Loucy (cell line): ENCODE measurements at regions not wholly inside any gene's neighbourhood (a gene's known extent, or its start where the extent isn't known, plus 50 kb on each side); places are given as distances from the start of the nearest gene placed in this dataset.
"Not testable (repeated sequence)": the region's sequence is repeated elsewhere in the genome, so short reads cannot be mapped to it uniquely, and the experiment has no call there.

ENCODE experiments used
- H2AFZ ChIP-seq: fragments of 200-600 bp; sonication (generic); 2 replicates; pipeline ENCODE4 v1.6.0; 2016; ENCODE audit warnings: antibody characterized with exemption, mild to moderate bottlenecking, low read length, moderate library complexity
- H3F3A ChIP-seq: fragments of 200-600 bp; 2 replicates; pipeline ENCODE4 v1.6.0; 2016; ENCODE audit warnings: antibody characterized with exemption, low read depth, mild to moderate bottlenecking
- H3K27me3 ChIP-seq: fragments of 200-600 bp; sonication (generic); 2 replicates; pipeline ENCODE4 v1.6.1; 2014; ENCODE audit warnings: low read length, mild to moderate bottlenecking; ENCODE audit not compliant: insufficient read depth, poor library complexity, severe bottlenecking
- H3K36me3 ChIP-seq: fragments of 200-600 bp; sonication (generic); 2 replicates; pipeline ENCODE4 v1.6.1; 2016; ENCODE audit warnings: low read length; ENCODE audit not compliant: insufficient read depth
- H3K4me1 ChIP-seq: fragments of 200-600 bp; sonication (generic); 2 replicates; pipeline ENCODE4 v1.5.1; 2014; ENCODE audit warnings: low read length, mild to moderate bottlenecking; ENCODE audit not compliant: insufficient read depth, poor library complexity, severe bottlenecking
- H3K4me2 ChIP-seq: fragments of 200-600 bp; sonication (generic); 2 replicates; pipeline ENCODE4 v1.6.0; 2014; ENCODE audit warnings: antibody characterized with exemption, low read length, low read depth, mild to moderate bottlenecking; ENCODE audit not compliant: poor library complexity, severe bottlenecking
- H3K4me3 ChIP-seq: fragments of 200-600 bp; sonication (generic); 2 replicates; pipeline ENCODE4 v1.5.1; 2014; ENCODE audit warnings: low read length, mild to moderate bottlenecking, mixed read lengths; ENCODE audit not compliant: poor library complexity, severe bottlenecking
- H3K79me2 ChIP-seq: fragments of 200-600 bp; sonication (generic); 2 replicates; pipeline ENCODE4 v1.6.1; 2014; ENCODE audit warnings: low read length; ENCODE audit not compliant: insufficient read depth
- H3K9ac ChIP-seq: fragments of 200-600 bp; sonication (generic); 2 replicates; pipeline ENCODE4 v1.6.0; 2014; ENCODE audit warnings: mild to moderate bottlenecking, low read depth, low read length, moderate library complexity; ENCODE audit not compliant: poor library complexity, severe bottlenecking
- H3K9me2 ChIP-seq: fragments of 200-600 bp; sonication (generic); replicated peaks from 2 replicates; pipeline ENCODE4 v1.6.1; 2016; ENCODE audit warnings: low read depth, low read length, mixed read lengths
- H3K9me3 ChIP-seq: fragments of 200-600 bp; sonication (generic); 2 replicates; pipeline ENCODE4 v1.6.1; 2014; ENCODE audit warnings: mild to moderate bottlenecking, antibody characterized with exemption, low read length, low read depth; ENCODE audit not compliant: insufficient read depth
- H4K20me1 ChIP-seq: fragments of 200-600 bp; sonication (generic); 2 replicates; pipeline ENCODE4 v1.6.0; 2014; ENCODE audit warnings: antibody characterized with exemption, low read length, mild to moderate bottlenecking; ENCODE audit not compliant: insufficient read depth, poor library complexity, severe bottlenecking
- CTCF ChIP-seq: fragments of 200-600 bp; sonication (generic); conservative IDR thresholded peaks from 2 replicates; pipeline ENCODE4 v1.5.1; 2014; ENCODE audit warnings: mild to moderate bottlenecking, antibody characterized with exemption, low read length
- EZH2phosphoT487 ChIP-seq: fragments of 200-600 bp; IDR thresholded peaks from 2 replicates; pipeline ENCODE4 v1.6.1; 2018; ENCODE audit warnings: antibody characterized with exemption, mild to moderate bottlenecking, moderate library complexity, borderline replicate concordance

GRCh38 chr1:197838836-197839235 is 63.6 kb upstream of the DENND1B start:
- H3K4me3 ChIP-seq: no peak overlapping the region
- H4K20me1 ChIP-seq: no peaks in the 10 kb centered on the region
- H3F3A ChIP-seq: no peaks in the 10 kb centered on the region
- no peaks in the 10 kb centered on the region for H3K4me1 ChIP-seq
- no peak overlapping the region for H3K9ac ChIP-seq
- no peak for TF ChIP-seq EZH2phosphoT487
- TF ChIP-seq CTCF: no peak
- H3K4me2 ChIP-seq: no peak overlapping the region
- H2AFZ ChIP-seq: no peak overlapping the region
- no peaks in the 10 kb centered on the region for H3K27me3 ChIP-seq
- no peaks in the 10 kb centered on the region for H3K36me3 ChIP-seq
- no peaks in the 10 kb centered on the region for H3K9me3 ChIP-seq
- H3K9me2 ChIP-seq: no peaks in the 10 kb centered on the region
- H3K79me2 ChIP-seq: no peaks in the 10 kb centered on the region

GRCh38 chr1:197837911-197838310 is 62.6 kb upstream of the DENND1B start:
- Histone ChIP-seq H3K4me1 (no peaks in the 10 kb centered on the region), H3F3A (no peaks in the 10 kb centered on the region), H3K27me3 (no peaks in the 10 kb centered on the region), H3K4me2 (no peak overlapping the region), H3K9ac (no peak overlapping the region), H3K79me2 (no peaks in the 10 kb centered on the region), H3K36me3 (no peaks in the 10 kb centered on the region), H4K20me1 (no peaks in the 10 kb centered on the region), H3K4me3 (no peak overlapping the region), H3K9me3 (no peaks in the 10 kb centered on the region), H2AFZ (no peak overlapping the region), H3K9me2 (no peaks in the 10 kb centered on the region)
- TF ChIP-seq CTCF (no peak), EZH2phosphoT487 (no peak)

GRCh38 chr1:197836356-197836755 is 61.1 kb upstream of the DENND1B start:
- not testable (repeated sequence) for H3K79me2 ChIP-seq, H3K9me3 ChIP-seq, H3F3A ChIP-seq, H3K9me2 ChIP-seq, H3K36me3 ChIP-seq, H3K27me3 ChIP-seq, H2AFZ ChIP-seq, H3K4me3 ChIP-seq, H3K4me1 ChIP-seq, H4K20me1 ChIP-seq, H3K9ac ChIP-seq, H3K4me2 ChIP-seq

- not testable (repeated sequence) for H3K27me3 ChIP-seq, H3K9me3 ChIP-seq, H3K36me3 ChIP-seq, H3K4me3 ChIP-seq, H3F3A ChIP-seq, H3K9ac ChIP-seq, H3K4me2 ChIP-seq, H3K79me2 ChIP-seq, H3K4me1 ChIP-seq, H4K20me1 ChIP-seq, H2AFZ ChIP-seq, H3K9me2 ChIP-seq
These were observed 53.7 kb upstream of the DENND1B start for GRCh38 chr1:197829011-197829410.
